ENCODE measurements at regions not wholly inside any gene's neighbourhood (a gene's known extent, or its start where the extent isn't known, plus 50 kb on each side); places are given as distances from the start of the nearest gene placed in this dataset.

DNA sequence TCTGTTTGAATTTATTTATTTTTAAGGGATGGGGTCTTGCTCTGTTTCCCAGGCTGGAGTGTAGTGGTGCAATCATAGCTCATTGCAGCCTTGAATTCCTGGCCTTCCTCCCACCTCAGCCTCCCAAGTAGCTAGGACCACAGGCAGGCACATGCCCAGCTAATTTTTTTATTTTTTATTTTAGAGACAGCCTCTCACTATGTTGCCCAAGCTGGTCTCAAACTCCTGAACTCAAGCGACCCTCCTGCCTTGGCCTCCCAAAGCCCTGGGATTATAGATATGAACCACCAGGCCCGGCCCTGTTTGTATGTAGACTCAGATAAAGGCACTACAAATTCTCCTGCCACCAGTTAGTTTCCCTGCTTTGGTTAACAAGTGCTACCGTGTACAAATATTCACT lies 142.9 kb upstream of the SOX4 start:
- intact Hi-C loops (cut with DNase I): no loop called here
- no peak for DNase-seq (ENCODE audit: low spot score)

DNA sequence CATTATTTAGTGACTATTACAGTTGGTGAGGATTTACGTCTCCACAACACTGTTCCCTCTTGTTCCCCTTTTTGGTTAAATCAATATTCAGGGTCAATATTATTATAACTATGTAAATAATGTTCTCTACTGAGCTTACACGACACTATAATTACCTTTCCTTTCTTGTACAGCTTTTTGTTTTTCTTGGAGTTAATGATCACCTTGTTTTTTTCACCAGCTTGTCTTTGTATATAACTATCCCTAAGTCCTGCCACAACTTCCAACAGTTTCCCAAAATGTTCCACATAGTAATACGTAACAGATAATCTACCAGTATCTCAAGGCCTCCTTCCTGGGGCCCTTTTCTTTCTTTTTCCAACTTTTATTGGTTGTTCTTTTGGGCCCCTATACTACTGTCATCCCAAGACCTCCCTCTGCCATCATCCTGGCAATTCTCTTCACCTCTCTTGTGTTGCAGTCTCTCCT lies 142.0 kb upstream of the SOX4 start:
- intact Hi-C loops (cut with DNase I): no loop called here
- no peak for DNase-seq (ENCODE audit: low spot score)

DNA sequence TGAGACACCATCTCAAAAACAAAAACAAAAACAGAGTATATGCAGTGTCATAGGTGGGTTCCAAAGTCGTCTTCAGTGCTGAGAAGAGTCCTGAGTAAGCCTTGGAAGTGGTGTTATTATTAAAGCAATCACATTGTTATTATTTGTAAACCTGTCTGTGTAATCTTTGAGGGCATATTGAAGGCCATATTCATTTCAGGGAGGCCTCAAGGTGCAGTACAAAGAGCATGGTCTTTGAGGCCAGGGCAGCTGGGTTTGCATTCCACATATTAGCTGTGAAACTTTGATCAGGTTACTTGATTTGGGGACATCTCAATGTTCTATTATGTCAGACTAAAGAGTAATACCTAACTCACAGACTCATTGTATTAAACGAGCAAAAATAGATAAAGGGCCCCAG lies 139.3 kb upstream of the SOX4 start:
- intact Hi-C loops (cut with DNase I): no loop called here

DNA sequence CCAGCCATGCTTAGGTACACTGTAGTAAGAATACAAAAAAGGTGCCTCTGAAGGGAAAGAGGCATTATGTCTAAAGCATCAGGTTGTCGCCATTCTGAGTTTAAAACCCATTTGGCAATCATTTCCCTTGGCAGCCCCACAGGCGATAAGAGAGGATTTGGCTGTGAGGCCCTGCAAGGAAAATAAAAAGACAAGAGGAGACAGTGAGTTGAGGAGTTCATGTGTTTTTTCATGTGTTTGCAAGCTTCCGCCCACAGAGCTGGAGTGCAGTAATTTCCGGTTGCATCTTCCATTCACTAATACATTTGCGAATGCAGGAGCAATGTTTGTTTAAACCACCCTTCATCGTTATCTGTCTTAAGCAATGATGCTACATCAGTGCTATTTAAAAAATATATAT lies 138.5 kb upstream of the SOX4 start:
- intact Hi-C loops (cut with DNase I): no loop called here
- no peak for DNase-seq (ENCODE audit: low spot score)

More for the DNA sequence above, 139.3 kb upstream of the SOX4 start:
- DNase-seq (ENCODE audit: low spot score): no peak

DNA sequence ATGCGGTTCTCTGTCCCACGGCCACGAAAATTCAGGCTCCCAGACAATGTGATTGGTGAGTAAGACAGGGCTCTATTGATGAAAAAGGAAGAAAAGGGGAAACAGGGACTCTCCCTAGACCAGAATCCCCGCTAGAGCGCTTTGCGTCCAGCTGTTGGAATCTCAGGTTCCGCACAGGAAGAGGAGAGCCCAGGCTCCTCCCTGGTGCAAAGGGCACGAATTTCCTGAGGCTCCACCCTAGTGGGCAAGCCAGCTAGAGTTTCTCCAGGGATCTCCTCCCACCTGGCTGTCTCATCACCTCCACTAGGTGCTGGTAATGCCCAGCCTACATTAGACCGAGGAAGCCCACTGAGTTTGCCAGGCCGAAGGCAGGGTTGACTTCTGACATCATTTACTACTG lies 135.9 kb upstream of the SOX4 start:
- intact Hi-C loops (cut with DNase I): no loop called here
- DNase-seq (ENCODE audit: low spot score): no peak

DNA sequence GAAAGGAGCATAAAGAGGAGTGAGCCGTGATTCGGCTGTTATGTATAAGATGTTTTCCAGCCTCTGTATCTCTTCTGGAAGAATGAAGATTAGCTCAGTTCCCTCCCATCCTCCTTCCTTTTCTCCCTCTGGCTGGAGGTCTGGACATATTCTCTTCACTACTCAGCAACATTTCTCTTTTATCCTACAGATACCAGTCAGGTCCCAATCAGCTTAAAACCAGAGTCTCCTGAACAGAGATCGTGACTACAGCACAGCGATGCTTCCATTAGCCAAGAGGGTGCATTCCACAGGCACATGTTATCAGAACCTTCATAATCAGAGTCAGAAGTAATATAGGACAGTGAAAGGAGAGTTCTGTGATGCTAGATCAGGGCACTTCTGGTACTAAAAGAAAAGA lies 133.9 kb upstream of the SOX4 start:
- DNase-seq (ENCODE audit: low spot score): no peak
- intact Hi-C loops (cut with DNase I): no loop called here

DNA sequence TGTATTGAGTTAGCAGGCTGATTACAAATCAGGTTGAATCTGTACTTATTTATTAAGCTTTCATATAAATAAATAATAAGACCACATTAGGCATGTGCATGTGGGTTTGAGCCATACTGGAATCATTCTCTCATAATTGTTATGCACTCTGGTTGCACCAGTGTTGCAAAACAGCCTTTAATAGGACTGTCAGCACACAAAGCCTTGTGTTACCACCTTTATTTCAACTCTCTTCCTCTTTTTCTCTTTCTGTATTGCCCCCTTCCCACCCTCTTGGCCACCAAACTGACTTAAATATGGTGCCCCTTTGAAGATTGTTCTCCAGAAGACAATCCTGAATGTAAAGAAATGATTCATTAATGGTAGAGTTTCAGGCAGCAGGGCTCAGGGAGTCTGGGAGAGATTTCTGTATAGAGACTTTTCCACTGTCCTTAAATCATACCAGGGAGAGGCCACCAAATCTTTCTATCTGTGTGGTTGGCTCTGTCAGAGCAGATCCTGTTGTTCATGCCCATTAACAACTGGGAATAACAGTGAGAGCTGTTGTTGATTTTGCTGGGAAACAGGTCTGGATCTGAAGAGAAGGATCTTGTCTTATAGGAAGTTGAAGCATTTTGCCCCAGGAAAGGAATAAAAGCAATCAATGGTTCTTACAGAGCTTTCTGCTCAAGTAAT lies 131.6 kb upstream of the SOX4 start:
- intact Hi-C loops (cut with DNase I): no loop called here
- DNase-seq (ENCODE audit: low spot score): no peak

DNA sequence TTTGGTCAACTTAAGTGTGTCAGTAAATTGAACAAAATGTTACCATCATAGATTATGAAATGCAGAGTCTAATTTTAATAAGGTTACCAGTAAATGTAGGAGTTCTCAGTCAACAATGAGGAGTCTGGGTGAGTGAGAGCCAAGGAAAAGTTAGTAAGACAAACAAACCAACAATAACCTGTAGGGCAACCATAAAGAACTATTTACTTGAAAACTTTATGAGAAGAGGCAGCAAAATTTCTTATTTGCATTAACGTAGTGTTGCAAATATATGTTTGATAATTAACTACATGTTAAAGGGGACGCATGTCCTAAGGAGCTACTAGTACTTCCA lies 131.1 kb upstream of the SOX4 start:
- DNase-seq (ENCODE audit: low spot score): no peak
- intact Hi-C loops (cut with DNase I): no loop called here

DNA sequence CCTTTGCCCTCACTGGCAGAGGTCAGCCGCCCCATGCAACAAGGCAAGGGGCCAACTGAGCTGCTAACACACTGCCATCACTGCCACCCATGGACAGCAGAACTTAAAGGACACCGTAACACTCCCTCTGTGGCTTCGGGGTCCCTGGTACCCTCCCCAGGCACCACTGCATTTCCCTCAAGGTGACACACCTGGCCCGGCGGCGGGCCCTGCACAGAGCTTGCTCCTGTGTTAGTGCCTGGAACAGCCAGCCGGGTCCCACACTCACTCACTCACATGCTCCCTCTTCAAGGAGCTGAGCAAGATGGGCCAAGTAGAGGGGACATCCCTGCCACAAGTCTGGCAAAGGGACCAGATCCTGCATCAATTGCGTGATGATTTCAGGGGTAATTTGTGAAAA lies 126.5 kb upstream of the SOX4 start:
- intact Hi-C loops (cut with DNase I): no loop called here
- no peak for DNase-seq (ENCODE audit: low spot score)

DNA sequence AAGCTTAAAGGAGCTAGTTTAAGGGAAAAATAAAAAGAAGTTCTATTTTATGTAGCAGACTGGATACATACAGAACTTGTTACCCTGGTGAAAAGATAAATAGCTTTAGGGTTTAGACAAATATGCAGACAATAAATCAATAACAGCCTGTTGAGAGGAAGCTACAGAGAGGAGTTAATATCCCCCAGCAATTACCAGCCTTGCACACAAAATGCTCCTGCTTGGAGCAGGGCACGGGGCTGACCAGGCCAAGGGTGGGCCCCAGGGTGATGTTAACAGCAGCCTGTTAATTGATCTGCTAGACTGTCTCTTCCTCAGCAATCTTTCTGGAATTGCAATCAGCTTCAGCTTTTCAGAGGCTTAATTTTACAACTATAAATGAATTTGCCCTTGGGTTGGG lies 125.1 kb upstream of the SOX4 start:
- intact Hi-C loops (cut with DNase I): no loop called here
- DNase-seq (ENCODE audit: low spot score): no peak

DNA sequence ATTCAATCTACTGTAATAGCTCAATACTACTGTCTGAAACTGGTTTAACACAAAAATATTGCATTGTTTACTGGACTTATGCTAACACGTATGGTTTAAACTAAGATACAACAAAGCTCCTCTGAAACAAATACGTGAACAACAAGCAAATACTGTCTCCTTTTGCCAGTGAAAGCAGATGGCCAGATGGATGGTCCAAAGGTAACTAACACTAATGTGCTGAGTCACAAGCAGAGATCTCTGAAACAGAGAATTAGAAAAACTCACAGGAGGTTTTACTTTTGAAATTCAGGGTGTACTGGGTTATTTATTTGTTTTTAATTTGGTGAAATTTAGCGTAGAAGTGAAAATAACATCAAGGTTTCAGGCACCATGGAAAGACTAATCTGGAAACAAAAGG lies 124.3 kb upstream of the SOX4 start:
- intact Hi-C loops (cut with DNase I): no loop called here
- no peak for DNase-seq (ENCODE audit: low spot score)

DNA sequence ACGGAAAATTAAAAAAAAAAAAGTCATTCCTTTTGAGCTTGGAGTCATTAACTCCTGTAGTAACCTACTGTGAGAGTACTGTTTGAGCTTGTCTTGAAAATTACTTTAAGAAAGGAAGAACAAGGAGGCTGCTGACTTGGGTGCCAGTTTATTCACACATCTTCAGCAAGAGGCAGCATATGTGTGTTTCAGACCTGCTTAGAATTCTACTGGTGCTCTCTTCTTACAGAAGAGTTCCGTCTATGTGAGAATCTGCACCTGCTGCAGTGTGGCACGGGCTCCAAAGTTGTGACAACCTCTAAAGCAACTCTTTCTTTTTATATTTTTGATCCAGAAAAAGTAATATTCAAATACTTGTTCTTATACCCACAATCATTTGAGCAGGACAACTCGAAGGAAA lies 117.4 kb upstream of the SOX4 start:
- intact Hi-C loops (cut with DNase I): no loop called here
- no peak for DNase-seq (ENCODE audit: low spot score)

DNA sequence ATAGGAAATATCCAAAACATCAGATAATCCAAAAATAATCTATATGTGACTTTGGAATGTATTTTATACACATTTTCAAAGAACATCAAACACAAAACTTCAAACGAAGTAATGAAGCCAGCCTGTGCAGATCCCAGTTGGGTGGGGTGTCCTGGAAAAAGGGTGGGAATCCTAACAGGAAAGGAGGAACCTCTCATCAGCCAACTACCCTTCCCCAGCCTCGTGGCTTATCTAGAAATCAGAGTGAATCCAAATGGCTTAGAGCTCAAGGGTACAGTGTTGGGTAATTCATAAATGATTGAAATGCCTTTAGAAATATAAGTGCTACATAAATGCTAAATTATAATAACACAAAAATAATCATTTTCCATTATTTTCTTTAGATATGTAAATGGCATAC lies 115.1 kb upstream of the SOX4 start:
- intact Hi-C loops (cut with DNase I): no loop called here

DNA sequence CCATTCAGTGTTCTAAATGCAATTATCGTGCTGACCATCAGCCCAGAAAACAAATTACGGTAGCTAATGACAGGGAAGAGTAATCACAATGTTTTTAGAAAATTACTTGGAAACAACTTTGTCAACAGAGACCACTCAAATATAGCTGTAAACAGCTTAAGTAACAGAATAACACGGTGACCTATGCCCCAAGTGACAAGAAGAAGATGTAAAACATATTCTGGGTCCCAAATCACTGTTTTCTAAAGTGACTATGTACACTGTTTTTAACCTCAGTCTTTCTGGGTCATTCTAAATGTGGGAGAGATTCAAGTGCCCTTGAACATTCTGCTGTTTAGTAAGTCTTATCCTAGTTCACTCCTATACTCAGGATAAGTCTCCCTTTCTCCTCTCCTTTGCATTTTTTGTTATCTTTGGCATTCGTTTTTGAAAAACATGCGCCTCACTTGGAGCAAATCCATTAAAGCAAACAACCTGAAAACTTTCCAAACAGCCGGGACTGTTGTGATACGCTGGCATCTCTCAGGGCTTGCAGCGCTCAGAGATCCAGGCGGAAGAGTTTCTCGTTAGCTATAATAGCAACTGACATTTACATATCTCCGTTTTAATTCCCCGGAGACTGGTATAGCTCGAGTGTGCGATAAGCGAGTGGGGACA lies 114.5 kb upstream of the SOX4 start:
- DNase-seq (ENCODE audit: low spot score): no peak
- intact Hi-C loops (cut with DNase I): no loop called here

More for the DNA sequence above, 115.1 kb upstream of the SOX4 start:
- no peak for DNase-seq (ENCODE audit: low spot score)

DNA sequence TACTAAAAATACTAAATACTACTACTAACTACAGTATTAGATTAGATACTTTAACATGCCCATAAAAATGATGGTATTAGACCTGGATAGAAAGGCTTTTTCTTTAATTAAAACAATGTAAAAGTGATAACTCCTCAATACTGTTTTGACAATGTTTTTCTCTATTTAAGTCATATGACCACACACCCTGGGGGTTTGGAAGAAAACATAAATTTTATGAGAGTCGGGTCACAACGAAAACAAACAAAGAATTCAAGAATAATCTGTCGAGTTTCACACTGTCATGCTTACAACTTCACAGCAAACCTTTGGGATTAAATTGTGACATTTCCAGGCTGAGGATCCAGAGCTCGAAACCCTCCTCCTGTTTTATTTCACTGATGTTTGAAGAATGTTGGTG lies 107.4 kb upstream of the SOX4 start:
- DNase-seq (ENCODE audit: low spot score): no peak
- intact Hi-C loops (cut with DNase I): no loop called here

DNA sequence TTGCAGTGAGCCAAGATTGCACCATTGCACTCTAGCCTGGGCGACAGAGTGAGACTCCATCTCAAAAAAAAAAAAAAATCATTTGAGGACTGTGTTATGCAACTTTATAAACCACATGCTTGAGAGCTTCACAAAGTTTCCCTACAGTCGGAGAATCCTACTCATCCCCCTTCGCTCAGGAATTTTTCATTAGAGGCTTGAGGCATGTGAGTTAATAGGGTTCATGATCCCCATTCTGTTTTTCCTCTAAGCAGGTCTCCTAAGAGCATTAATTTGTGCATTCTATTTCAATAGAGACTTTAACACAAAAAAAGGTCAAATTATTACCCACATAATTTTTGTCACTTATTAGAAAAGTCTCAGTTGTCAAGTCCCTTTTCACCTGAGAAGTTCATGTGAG lies 103.7 kb upstream of the SOX4 start:
- intact Hi-C loops (cut with DNase I): no loop called here
- DNase-seq (ENCODE audit: low spot score): no peak

DNA sequence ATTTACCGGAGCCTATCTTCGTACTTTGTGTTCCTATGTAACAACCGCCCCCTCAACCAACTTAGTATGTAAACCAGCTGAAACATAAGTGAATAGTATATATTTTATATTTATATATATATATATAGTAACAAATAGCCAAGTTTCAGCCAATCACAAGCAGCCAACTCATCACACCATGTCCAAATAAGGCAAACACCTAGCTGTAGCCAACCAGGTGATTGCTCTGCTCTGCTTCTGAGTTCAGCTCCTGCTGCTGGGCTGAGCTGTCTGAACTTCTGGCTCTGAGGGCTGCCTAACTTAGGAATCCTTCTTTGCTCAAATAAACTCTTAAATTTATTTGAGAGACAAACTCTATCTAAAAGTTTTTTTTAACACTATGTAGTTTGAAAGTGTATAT lies 101.6 kb upstream of the SOX4 start:
- intact Hi-C loops (cut with DNase I): no loop called here
- no peak for DNase-seq (ENCODE audit: low spot score)

DNA sequence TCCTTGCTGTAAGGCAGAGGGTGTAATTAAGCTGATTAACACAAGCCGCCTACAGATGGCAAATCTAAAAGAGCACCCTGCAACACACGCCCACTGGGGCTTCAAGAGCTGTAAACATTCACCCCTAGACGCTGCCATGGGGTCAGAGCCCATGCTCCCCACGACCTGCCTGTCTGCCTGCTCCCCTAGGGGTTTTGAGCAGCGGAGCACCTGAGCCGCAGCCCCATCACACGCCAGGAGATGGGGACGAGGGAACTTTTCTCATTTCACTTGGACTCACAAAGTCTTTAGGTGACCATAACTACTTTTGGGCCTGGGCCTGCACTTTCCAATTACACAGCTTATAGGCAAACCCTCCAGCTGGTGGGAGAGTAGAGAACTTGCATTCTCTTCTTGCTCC lies 99.0 kb upstream of the SOX4 start:
- intact Hi-C loops (cut with DNase I): no loop called here
- no peak for DNase-seq (ENCODE audit: low spot score)

DNA sequence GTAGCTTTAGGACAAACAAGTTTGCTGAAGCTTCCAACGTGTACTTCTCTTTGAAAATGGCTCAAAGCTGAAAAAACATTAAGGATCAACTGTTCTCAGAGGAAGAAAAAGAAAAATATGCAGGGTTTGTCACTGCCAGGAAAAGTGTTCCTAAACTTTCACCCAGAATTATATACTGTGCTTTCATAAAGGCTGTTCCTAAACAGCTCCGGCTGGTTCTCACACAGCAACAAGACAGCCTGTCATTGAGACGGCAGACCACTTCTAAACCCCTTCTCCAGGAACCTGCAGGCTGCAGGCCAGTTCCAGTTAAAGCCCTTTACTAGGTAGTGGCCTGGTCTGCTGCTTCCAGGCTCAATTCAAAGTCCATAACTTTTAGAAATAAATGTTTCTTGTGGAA lies 97.4 kb upstream of the SOX4 start:
- intact Hi-C loops (cut with DNase I): no loop called here
- DNase-seq (ENCODE audit: low spot score): no peak

DNA sequence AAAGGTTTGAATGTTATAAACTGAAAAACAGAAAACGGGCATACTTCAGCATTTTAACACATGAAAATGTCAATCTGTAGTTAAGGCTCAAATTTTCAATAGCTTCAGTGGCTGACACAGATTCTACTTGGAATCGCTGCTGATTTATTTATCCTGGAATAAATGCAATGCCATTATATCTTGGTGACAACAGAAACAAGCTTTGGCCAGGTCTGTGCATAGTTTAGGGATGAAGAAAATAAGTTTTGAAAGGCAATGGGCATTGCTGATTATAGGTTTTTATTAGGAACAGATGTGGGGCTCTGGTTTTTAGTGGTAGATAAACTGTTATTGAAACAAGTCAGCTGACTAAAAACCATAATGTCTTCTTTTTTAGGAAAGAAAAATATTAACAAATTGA lies 96.8 kb upstream of the SOX4 start:
- intact Hi-C loops (cut with DNase I): no loop called here
- no peak for DNase-seq (ENCODE audit: low spot score)

DNA sequence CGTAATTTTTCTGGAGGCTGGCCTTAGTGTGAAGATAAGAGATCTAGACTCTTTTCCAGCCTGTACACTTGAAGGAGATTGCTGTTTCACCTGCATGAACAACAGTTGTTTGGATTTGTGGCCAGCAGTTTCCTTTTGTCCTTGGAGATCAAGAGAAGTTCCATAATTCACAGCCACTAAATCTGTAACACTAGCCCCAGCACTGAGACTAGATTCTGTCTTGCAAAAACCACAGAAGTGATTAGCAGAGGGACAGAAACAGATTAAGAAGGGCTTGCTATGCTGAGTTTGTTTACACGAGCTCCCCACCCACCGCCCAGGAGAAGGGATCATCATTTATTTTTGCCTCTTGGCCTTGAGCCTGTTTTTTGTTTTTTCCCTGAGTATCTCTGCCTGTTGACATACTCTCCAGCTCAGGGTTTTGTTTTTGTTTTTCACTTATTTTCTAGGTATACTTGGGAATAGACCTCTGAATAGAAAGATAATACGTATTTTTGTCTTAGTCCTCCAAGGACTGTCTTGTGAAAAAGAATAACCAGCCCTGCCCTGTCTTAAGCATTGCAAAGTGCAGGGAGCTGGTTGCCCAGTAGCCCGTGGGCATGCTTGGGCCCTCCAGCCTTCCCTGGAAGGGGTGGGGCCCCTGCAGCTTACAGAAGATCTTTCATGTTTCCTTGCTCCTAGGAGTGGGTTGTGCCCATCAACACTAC lies 93.1 kb upstream of the SOX4 start:
- no peak for DNase-seq (ENCODE audit: low spot score)
- intact Hi-C loops (cut with DNase I): no loop called here
